ENCODE measurements at regions not wholly inside any gene's neighbourhood (a gene's known extent, or its start where the extent isn't known, plus 50 kb on each side); places are given as distances from the start of the nearest gene placed in this dataset.
A peak's percentile ranks its signal among the peaks of the same experiment; 100 is the strongest.

DNA sequence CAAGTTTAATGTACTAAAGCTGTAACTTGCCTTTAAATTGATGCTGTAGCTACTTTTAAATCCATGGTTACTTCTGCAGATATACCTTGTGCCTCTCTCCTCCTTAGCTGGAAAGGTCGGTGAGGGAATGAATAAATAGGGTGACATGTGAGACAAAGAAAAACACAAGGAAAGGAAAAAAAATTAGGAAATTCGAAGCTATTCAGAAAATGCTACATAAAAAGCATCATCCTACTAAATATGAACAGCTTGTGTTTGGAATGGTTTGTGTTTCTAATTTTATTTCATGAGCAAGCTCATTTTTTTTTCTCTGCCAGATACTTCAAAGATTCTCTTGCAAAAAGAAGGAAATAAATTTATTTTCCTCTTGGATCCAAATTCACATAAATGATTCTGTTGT lies 186.3 kb upstream of the NUDT4 start:
- H3K4me3 ChIP-seq (ENCODE audit: control insufficient read depth, low read depth, low read length): no peak overlapping the region
- no peak for DNase-seq (ENCODE audit: low read depth)
- no peak for TF ChIP-seq CTCF (IDR thresholded peaks at IDR 0.05; ENCODE audit: control insufficient read depth, insufficient read depth, low read depth, low read length, missing control alignments)

DNA sequence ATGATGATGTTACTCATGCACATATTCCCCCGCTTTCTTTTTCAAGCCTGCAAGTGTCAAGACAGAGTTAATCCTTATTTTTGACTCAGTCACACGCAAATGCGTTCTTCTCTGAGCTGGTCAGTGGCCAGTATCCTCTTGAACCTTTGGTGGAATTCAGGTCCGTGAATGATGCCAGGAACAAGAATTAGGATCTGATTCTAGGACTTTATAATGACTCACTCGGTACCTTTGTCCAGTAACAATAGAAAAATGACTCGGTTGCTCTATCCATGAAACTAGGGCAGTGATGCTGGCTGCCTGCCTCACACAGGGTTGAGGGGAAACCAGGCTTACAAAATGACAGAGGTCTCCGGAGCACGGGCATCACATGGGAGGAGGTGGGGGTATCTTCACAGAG lies 185.8 kb upstream of the NUDT4 start:
- TF ChIP-seq CTCF (IDR thresholded peaks at IDR 0.05; ENCODE audit: control insufficient read depth, insufficient read depth, low read depth, low read length, missing control alignments): no peak
- no peak overlapping the region for H3K4me3 ChIP-seq (ENCODE audit: control insufficient read depth, low read depth, low read length)
- peak; percentile 69 for DNase-seq (ENCODE audit: low read depth)

- DNase-seq (ENCODE audit: low read depth): no peak
- no peak for TF ChIP-seq CTCF (IDR thresholded peaks at IDR 0.05; ENCODE audit: control insufficient read depth, insufficient read depth, low read depth, low read length, missing control alignments)
- H3K4me3 ChIP-seq (ENCODE audit: control insufficient read depth, low read depth, low read length): no peak overlapping the region
Measured at GRCh38 chr12:93192878-93193277, 184.8 kb upstream of the NUDT4 start.

- no peak for TF ChIP-seq CTCF (IDR thresholded peaks at IDR 0.05; ENCODE audit: control insufficient read depth, insufficient read depth, low read depth, low read length, missing control alignments)
- H3K4me3 ChIP-seq (ENCODE audit: control insufficient read depth, low read depth, low read length): no peak overlapping the region
- DNase-seq (ENCODE audit: low read depth): no peak
Measured at GRCh38 chr12:93195511-93195910, 182.2 kb upstream of the NUDT4 start.

GRCh38 chr12:93197067-93197593 lies 180.6 kb upstream of the NUDT4 start:
- no peak for DNase-seq (ENCODE audit: low read depth)
- H3K4me3 ChIP-seq (ENCODE audit: control insufficient read depth, low read depth, low read length): no peak overlapping the region
- no peak for TF ChIP-seq CTCF (IDR thresholded peaks at IDR 0.05; ENCODE audit: control insufficient read depth, insufficient read depth, low read depth, low read length, missing control alignments)

DNA sequence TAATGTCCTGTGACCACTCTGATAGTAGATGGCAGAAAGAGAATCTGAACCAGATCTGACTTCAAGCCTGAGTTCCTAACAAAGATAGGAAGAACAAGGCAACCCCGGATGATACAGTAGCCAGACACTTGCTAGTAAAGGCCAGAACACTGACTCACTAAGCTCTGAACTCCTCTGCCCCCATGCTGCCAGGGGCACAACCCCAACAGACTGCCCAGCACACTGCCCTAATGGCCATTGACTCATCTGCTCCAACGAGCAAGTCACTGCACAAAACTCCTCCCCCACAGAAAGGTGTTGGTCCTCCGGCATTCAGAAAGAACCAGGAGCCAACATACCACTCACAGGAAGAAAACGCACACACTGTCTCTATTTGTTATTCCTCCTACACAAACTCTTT lies 179.6 kb upstream of the NUDT4 start:
- no peak for TF ChIP-seq CTCF (IDR thresholded peaks at IDR 0.05; ENCODE audit: control insufficient read depth, insufficient read depth, low read depth, low read length, missing control alignments)
- DNase-seq (ENCODE audit: low read depth): no peak
- H3K4me3 ChIP-seq (ENCODE audit: control insufficient read depth, low read depth, low read length): no peak overlapping the region

GRCh38 chr12:93199831-93200236 lies 177.9 kb upstream of the NUDT4 start:
- DNase-seq (ENCODE audit: low read depth): no peak
- TF ChIP-seq CTCF (IDR thresholded peaks at IDR 0.05; ENCODE audit: control insufficient read depth, insufficient read depth, low read depth, low read length, missing control alignments): no peak
- no peak overlapping the region for H3K4me3 ChIP-seq (ENCODE audit: control insufficient read depth, low read depth, low read length)
